Glutamatergic neuron (in vitro differentiated cells): ENCODE measurements at regions not wholly inside any gene's neighbourhood (a gene's known extent, or its start where the extent isn't known, plus 50 kb on each side); places are given as distances from the start of the nearest gene placed in this dataset.
A peak's percentile ranks its signal among the peaks of the same experiment; 100 is the strongest.

Experiments used
- DNase-seq: peaks from one replicate; pipeline ENCODE4 v3.0.0; 2022
- H3K27ac Mint-ChIP-seq: one replicate; pipeline ENCODE4 v1.8.0; 2020; ENCODE audit warnings: mild to moderate bottlenecking, mixed read lengths, inconsistent platforms; ENCODE audit not compliant: unreplicated experiment
- H3K27me3 Mint-ChIP-seq: one replicate; pipeline ENCODE4 v1.8.0; 2020; ENCODE audit warnings: mild to moderate bottlenecking, moderate library complexity, mixed read lengths, inconsistent platforms; ENCODE audit not compliant: unreplicated experiment
- H3K36me3 Mint-ChIP-seq: one replicate; pipeline ENCODE4 v1.8.0; 2020; ENCODE audit warnings: mild to moderate bottlenecking, mixed read lengths, inconsistent platforms; ENCODE audit not compliant: unreplicated experiment
- H3K4me1 Mint-ChIP-seq: one replicate; pipeline ENCODE4 v1.8.0; 2020; ENCODE audit warnings: mild to moderate bottlenecking, low read depth, mixed read lengths, inconsistent platforms; ENCODE audit not compliant: unreplicated experiment
- H3K4me3 Mint-ChIP-seq: one replicate; pipeline ENCODE4 v1.8.0; 2020; ENCODE audit warnings: mild to moderate bottlenecking, mixed read lengths, inconsistent platforms; ENCODE audit not compliant: unreplicated experiment
- H3K9me3 Mint-ChIP-seq: one replicate; pipeline ENCODE4 v1.8.0; 2020; ENCODE audit warnings: mild to moderate bottlenecking, moderate library complexity, mixed read lengths, inconsistent platforms; ENCODE audit not compliant: unreplicated experiment
- CTCF ChIP-seq: fragments of 200-600 bp; sonication (generic); IDR thresholded peaks from one replicate; pipeline ENCODE4 v1.5.0; 2021; ENCODE audit not compliant: partially characterized antibody, unreplicated experiment

- no peaks in the 10 kb centered on the region for H3K36me3 Mint-ChIP-seq
- no peaks in the 10 kb centered on the region for H3K4me1 Mint-ChIP-seq
- DNase-seq, result no peak
- TF ChIP-seq CTCF, result no peak
- H3K4me3 Mint-ChIP-seq, result no peak overlapping the region
- H3K27me3 Mint-ChIP-seq, result no peaks in the 10 kb centered on the region
- no peaks in the 10 kb centered on the region for H3K9me3 Mint-ChIP-seq
- no peak overlapping the region for H3K27ac Mint-ChIP-seq
Observed at GRCh38 chr4:181137351-181137750, 1105.9 kb upstream of the TENM3 start.

DNA sequence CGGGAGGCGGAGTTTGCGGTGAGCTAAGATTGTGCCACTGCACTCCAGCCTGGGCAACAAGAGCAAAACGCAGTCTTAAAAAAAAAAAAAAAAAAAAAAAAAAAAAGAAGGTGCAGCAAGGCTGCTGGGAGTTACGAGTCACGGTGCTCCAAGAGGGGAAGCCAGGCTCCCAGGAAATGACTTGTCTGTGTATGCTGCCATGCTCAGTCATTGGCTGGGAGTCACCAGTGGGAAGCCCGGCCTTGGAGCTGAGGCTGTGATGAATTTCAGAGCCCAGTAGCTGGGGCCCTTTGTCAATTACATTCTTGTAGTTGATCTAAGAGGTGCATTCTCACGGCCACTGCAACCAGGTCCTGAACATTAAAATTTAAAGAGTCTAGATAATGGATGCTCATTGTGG, 1105.1 kb upstream of the TENM3 start:
- no peak for TF ChIP-seq CTCF
- Mint-ChIP-seq H3K27ac (no peak overlapping the region), H3K4me1 (peaks cover under 1% of the 10 kb centered on the region), H3K4me3 (no peak overlapping the region), H3K36me3 (no peaks in the 10 kb centered on the region), H3K27me3 (no peaks in the 10 kb centered on the region), H3K9me3 (no peaks in the 10 kb centered on the region)
- no peak for DNase-seq

DNA sequence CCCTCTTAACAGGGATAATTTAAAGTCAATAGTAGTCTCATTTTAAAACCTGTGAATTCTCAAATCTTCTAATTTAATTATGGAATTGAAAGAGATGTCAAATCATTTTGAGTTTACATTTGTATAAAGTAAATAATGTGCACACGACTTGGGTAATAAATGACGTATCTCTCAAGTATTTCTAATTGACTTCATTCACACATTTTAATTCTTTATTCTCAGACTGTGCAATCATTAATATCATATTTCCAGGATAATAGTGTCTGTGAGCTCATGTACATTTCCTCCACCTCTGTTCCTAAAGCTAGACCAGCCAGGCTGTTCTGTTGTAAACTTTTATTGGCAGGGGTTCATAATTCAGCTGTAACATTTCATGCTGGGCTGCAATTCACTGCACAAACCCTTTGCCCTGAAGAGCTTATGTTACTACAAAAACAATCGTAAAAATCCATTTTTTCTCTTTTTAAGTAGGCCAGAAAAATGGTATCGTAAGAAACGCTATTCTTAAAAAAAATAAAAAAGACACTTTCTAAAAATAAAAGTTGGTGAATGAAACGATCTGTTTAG, 1103.1 kb upstream of the TENM3 start:
- Mint-ChIP-seq H3K36me3 (no peaks in the 10 kb centered on the region), H3K27me3 (no peaks in the 10 kb centered on the region), H3K9me3 (no peaks in the 10 kb centered on the region), H3K4me1 (peaks cover 15% of the 10 kb centered on the region), H3K4me3 (no peak overlapping the region), H3K27ac (no peak overlapping the region)
- no peak for TF ChIP-seq CTCF
- DNase-seq, result no peak

GRCh38 chr4:181143250-181143854, 1099.8 kb upstream of the TENM3 start:
- H3K36me3 Mint-ChIP-seq, result no peaks in the 10 kb centered on the region
- peaks cover 36% of the 10 kb centered on the region for H3K4me1 Mint-ChIP-seq
- H3K4me3 Mint-ChIP-seq, result no peak overlapping the region
- H3K27me3 Mint-ChIP-seq, result no peaks in the 10 kb centered on the region
- peak; percentile 84 for DNase-seq
- no peak overlapping the region for H3K27ac Mint-ChIP-seq
- H3K9me3 Mint-ChIP-seq, result peaks cover 2% of the 10 kb centered on the region
- peak; percentile 97 for TF ChIP-seq CTCF

GRCh38 chr4:181146051-181146450, 1097.2 kb upstream of the TENM3 start:
- H3K27me3 Mint-ChIP-seq, result no peaks in the 10 kb centered on the region

More at GRCh38 chr4:181146051-181146450, 1097.2 kb upstream of the TENM3 start:
- no peak for DNase-seq
- H3K27ac Mint-ChIP-seq, result peak overlapping the region; percentile 4
- no peak for TF ChIP-seq CTCF
- no peaks in the 10 kb centered on the region for H3K36me3 Mint-ChIP-seq
- peaks cover 2% of the 10 kb centered on the region for H3K9me3 Mint-ChIP-seq
- no peak overlapping the region for H3K4me3 Mint-ChIP-seq
- peaks cover 40% of the 10 kb centered on the region for H3K4me1 Mint-ChIP-seq
